CD4-positive, alpha-beta T cell treated with Interleukin-17A for 1 hour (primary cell): ENCODE measurements at regions not wholly inside any gene's neighbourhood (a gene's known extent, or its start where the extent isn't known, plus 50 kb on each side); places are given as distances from the start of the nearest gene placed in this dataset.

Experiments used
- DNase-seq: peaks from one replicate; pipeline ENCODE4 v3.0.0-alpha.2; 2020

DNA sequence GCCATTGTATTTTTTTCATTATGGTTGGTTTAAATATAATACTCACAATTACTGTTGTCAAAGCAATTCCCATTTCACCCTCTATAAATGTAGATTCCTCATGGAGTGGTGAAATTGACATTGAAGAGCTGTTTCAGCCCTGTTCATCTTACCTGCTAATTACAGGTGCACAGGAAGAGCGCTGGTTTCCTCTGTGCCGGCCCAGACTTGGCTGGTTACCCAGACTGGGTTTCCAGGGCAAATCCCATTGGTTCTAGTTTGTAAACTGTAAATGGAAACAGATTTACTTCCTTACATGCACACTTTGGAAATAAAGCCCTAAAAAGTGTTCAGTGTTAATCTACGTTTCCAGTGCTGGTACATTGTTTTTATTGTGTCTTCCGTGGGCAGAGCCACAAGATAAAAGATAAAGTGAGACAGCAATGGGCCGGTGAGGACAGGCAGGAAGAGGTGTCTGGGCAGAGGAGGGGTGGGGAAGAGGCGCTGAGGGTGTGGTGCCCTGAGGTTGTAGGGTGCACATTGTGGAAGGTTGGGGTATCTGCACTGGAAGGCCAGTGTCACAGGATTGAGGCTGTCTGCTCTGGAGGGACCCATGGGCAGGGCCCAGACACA lies 71.6 kb upstream of the ZPBP start:
- DNase-seq: peak; percentile 57

DNA sequence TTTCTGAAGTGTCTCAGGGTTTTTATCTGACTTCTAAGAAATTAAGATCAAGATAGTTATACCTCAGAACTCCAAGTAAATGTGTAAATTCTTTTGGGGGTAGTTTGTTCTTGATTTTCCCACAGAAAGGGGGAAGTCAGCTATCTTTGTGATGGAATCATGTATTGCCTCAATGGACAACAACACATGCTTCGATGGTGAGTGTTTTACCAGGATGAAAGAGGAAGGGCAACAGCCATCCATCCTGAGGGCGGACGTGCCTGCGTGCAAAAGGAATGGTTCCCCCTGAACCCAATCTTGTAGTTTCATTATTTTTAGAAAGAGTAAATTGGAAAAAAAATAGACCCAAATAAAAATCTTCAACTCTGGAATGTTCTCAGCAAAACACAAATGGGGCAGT lies 67.2 kb upstream of the ZPBP start:
- DNase-seq: no peak

DNA sequence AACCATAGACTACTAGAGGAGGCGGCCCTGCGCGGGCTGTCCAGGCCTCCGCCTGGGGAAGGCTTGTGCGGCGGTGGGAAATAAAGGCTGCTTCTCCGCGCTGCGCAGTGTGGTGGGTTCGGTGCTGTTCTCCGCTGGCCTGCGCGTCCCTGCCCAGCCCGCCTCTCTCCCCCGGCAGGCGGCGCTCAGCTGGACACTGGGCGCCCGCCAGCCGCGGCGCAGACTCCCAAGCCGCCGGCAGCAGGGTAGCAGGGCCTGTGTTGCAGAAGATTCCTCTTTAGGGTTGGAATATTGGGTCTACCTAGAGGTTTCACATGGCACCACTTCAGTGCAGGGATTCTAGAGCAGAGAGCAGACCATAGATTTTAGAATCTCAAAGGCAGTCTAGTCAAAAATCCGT lies 66.1 kb upstream of the ZPBP start:
- no peak for DNase-seq

DNA sequence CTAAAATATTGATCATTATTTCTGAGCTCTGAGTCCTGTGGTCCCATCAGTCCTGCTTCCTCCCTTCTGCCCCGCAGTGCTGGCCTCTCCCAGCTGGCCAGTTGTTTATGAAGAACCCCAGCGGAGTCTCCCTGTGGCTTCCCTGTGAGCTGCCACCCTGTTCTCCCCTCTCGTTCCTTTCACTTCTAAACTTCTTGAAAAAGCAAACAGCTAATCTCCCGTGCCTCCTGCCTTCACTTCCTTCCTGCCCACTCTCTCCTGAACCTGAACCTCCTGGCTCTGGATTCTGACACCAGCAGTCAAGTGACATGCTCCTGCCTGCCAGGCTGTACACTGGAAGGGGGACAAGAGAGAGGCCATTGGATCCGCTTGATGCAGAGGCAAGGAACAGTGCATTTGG lies 63.7 kb upstream of the ZPBP start:
- no peak for DNase-seq

DNA sequence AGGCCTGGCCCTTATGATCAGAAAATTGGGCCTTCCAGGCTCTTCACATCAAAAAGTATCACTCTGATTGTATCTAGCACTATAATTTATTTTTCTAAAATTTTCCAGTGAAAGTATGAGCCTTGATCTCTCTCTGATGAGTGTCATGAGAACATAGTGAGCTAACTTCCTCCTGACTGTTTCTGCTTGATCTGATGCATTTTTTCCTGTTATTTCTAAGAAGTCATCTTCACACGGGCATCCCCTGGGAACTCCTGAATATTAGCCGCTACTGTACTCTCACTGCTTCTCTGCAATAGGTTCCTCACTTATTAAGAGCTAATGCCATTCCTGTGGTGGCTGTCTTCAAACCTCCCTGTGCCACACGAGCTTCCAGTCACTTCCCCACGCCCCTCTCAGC lies 63.1 kb upstream of the ZPBP start:
- DNase-seq: no peak

DNA sequence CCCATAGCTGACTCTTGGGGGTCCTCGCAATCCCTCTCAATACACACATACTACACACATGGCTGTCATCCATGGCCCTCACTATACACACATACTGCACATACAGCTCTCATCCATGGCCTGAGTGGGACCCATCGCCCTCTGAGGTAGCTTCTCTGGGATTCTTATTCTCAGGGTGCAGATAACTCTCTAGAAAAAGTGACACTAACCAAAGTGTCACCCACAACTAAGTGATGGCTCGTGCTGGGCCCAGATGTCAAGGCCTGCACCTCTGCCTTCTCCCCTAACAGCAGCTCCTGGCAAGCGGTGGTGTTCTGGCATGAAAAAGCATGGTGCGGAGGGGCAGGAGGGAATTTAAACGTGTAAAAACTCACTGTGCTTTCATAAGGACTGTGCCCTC lies 62.7 kb upstream of the ZPBP start:
- DNase-seq: no peak

DNA sequence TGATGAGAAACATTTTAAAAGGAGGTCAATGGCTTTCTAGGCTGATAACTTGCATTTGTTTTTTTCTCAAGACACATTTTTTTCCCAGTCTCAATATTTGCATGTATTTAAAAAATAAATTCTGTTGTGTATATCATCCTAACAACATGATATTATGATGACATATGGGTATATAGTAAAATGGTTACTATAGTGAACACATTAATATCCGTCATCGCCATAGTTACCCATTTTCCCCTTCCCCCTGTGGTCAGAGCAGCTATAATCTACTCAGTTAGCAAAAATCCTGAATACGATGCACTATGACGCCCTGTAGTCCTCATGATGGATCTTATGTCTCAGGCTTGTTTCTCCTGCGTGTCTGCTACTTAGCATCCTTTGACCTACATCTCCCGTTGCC lies 60.9 kb upstream of the ZPBP start:
- no peak for DNase-seq

DNA sequence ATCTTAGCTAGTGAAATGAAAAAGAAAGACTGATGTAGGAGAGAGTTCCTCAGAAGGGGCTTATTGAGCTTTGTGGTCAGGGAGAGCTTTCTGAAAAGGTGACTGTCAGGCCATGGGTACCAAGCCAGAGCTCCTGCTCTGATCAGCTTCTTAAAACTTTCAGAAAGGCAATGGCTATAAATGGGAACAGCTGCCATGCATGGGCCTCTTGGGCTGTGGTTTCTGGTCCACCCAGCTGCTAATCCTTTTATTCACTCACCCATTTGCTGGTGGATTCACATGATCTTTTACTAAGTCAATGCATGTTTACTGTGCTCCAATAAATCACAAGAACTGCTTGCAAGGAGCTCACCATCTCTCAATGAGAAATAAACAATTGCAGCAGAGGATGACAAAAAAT lies 60.1 kb upstream of the ZPBP start:
- DNase-seq: no peak

DNA sequence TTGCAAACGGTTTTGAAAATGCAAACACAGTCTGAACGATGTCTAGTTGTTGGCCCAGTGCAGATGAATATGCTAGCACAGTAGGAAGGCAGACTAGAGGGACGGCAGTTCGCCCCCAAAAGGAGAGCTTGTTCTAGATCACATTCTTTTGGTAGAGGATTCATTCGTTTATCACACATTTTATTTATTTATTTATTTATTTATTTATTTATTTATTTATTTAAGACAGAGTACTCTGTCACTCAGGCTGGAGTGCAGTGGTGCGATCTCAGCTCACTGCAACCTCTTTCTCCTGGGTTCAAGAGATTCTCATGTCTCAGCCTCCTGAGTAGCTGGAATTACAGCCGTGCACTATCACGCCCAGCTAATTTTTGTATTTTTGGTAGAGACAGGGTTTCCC lies 59.4 kb upstream of the ZPBP start:
- no peak for DNase-seq

DNA sequence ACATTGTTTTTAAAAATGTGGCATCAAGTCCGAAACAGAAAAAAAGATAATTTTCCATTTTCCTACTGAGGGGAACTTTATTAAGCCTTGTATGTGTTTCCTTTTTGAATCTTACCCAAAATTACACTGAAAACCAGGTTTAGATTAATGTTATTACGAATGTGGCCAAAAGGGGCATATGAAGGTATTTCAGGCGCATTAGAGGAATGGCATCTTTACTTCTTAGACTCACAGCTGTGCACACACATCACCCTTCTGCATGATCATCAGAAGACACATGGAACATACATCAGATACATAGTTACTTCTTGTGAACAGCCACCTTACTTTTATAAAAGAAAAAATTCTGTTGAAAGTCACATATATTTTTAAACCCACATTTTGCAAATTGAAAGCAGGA lies 58.6 kb upstream of the ZPBP start:
- no peak for DNase-seq

DNA sequence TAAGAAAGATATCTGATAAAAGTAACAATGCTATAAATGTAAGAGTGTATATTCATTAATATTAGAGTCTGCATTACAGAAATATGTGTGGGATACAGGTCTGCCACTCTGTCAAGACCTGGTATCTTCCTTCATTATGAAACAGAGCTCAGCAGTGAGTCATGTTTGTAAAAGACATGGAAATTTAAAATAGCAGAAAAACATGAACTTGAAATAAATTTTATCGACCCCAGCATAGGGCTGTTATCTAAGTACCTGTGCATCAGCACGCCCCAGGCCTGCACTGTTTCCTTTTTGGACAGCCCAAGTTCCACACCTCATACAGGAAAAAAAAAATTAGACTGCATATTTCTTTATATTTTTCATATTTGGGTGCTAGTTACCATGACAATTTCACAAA lies 58.0 kb upstream of the ZPBP start:
- no peak for DNase-seq

DNA sequence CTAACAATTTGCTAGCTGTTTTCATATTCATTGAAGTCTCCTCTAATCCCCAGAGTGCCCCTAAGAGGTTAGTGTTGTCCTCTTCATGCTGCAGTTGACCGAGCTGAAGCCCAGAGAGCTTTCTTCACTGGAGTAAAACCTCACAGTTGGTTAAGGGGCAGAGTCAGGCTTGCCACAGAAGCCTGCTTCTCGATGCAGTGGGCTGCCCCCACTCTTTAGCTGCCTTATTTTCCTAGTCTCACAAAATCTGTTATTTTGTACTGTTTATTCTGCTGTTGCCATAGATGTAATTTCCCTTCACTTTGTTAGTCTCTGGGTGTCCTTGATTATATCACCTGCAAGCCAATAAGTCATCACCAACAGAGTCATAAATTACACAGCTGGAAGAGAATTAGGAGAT lies 56.3 kb upstream of the ZPBP start:
- peak; percentile 49 for DNase-seq

DNA sequence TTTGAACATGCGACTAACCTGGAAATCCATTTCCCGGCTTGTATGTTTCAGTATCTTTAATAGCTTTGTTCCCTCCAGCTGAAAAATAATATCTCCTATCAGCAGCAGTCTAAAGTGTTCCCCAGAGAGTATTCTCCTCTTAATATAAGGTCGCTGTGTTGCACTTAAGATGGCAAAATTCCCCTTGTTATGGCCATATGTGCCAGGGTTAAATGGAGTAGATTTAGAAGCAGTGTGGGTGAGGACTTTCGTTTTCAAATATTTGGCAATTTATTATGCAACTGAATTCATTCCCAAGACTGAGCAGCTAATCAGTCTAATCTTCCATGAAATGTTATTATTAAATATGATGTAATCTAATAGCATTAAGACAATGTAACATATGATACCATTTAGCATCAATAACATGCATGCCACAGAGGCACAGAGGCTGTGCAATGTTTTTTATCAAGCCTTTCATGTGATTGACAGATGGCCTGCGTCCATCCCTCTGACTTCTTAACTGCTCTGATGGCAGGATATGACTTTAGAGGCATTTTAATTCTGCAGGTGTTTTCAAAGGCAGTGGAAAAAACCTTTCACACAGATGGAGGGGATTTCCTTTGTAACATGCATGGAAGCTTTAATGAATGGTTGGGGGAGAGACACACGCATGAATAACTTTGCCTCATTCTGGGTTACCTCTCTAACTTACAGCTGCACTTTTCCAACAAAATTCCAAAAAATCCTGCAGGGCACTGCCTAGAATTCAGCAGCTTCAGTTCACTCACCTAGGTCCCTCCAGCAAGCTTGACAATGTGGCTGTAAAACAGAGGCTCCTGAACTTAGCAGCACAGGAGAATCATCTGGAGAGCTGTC lies 55.1 kb upstream of the ZPBP start:
- peak; percentile 68 for DNase-seq

DNA sequence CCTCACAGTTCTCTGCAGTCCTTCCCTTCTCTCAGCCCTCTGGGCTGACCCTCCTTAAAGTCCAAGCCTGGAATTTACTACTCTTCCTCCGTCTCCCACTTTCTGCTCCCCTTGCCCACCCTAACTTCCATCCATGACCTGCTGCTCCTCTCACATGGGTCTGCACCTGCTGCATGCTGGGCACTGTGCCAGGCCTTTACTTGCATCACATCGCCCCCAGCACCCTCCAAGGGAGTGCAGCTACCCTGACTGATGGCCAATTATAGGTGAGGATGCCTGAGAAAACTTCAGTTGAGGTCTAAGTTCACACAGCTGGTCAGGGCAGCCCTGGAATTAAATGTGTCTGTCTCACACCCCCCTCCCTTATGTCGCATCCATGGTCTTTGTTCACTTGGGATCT lies 53.6 kb upstream of the ZPBP start:
- no peak for DNase-seq

DNA sequence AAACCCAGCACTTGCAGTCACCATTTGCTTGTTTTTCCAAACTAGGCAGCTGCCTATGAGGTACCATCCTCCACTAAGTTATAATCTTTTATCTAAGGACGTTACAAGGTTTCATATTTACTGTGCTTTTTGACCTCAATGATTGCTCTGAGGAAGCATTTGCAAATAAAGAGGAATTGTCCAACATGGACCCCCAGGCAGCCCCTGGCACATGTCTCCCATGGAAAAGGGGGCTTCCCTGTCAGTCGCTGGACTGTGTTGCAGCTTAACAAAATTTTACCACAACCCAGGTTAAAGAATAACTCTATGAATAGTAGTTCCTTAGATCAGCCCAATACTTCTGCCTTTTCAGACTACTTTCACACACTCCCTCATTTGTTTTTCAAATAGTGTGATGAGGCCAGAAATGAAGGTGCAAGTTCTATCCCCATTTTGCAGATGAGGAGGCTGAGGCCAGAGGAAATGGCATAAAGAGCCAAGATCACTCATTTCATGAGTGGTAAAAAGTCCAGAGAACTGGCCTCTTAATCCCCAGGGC lies 52.8 kb upstream of the ZPBP start:
- DNase-seq: no peak

DNA sequence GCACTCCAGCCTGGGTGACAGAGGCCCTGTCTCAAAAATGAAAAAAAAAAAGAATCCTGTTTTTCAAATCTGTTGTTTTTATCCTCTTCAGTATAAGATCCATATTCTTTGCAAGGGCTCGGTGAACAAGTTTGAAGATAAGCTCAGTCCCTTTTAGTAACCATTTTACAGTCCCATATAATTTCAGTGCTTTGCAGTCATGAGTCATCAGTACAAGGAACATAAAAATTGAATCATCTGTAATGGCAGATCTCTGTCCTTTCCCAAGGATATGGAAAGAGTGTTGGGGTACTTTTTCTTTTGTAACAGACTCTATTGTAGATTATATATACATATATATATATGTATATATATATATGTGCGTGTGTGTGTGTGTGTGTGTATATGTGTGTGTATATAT lies 52.2 kb upstream of the ZPBP start:
- no peak for DNase-seq
